GM18861 (cell line): ENCODE measurements at regions not wholly inside any gene's neighbourhood (a gene's known extent, or its start where the extent isn't known, plus 50 kb on each side); places are given as distances from the start of the nearest gene placed in this dataset.

Experiments
- ATAC-seq: cut with Tn5 transposase; IDR thresholded peaks from one replicate; pipeline ENCODE4 v1.9.1; 2021; ENCODE audit not compliant: unreplicated experiment

DNA sequence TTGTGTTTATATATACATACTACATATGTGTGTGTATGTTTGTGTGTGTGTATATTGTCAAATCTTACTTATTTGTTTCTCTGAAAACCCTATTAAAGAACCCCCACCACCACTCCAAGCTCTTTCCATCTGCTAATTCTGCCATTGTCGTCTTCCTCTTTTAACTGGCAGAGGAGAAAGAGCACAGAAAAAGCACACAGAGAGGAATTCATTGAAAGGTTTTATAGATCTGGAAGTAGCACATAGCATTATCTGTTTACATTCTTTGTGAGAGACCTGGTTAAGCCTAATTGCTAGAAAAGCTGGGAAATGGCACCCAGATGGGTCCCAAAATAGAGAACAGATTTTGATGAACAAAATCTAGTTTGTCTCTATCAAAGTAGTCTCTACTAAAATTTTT, 800.0 kb upstream of the PIK3C3 start:
- ATAC-seq: no peak

- no peak for ATAC-seq
Observed at GRCh38 chr18:41153871-41154270, 801.2 kb upstream of the PIK3C3 start.

GRCh38 chr18:41150316-41150715, 804.7 kb upstream of the PIK3C3 start:
- ATAC-seq: no peak

DNA sequence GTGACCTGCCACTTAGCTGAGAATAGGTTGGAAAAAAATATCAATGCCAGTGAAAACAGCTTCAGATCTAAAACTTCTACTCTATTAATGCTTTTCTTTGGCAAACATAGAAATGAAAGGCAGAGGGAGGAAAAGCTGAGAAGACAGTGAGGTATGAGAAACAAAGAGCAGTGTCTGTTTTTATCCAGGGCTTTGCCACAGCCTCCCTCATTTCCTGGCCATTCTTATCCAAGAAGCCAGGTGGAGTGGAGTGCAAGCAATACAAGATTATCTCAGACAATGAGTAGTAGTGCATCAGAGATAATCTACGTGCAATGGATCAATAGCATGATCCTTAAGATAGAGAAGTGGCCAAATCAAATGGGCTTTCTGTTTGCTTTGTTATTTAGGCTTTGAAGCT, 808.7 kb upstream of the PIK3C3 start:
- no peak for ATAC-seq

- ATAC-seq: no peak
Observed at GRCh38 chr18:41145516-41145915, 809.5 kb upstream of the PIK3C3 start.

DNA sequence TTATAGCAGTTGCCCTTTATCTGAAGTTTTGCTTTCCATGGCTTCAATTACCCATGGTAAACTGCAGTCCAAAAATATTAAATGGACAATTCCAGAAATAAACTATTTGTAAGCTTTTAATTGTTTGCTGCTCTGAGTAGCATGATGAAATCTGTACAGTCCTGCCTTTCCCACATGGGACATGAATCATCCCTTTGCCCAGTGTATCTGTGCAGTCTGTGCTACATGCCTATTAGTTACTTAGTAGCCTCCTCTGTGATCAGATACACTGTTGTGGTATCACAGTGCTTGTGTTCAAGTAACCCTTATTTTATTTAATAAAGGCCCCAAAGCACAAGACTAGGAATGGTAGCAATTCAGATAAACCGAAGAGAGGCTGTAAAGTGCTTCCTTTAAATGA, 810.6 kb upstream of the PIK3C3 start:
- no peak for ATAC-seq

DNA sequence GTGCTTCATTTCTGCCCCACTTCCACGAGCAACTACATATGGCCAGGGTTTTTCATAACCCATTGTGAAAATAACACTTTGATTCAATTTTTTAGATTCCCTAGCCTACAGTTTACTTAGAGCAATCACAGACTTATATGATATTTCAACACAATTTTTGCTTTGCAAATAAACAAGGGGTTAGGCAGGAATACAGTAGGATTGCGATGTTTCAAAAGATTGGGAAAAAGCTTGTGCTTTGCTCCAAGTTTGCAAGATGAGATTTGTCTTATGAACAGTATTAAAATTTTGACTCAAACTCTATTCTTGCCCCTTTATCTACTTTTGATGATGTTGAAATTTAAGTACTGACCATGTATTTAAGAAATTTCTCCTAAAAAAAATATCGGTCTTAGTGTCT, 814.5 kb upstream of the PIK3C3 start:
- no peak for ATAC-seq

DNA sequence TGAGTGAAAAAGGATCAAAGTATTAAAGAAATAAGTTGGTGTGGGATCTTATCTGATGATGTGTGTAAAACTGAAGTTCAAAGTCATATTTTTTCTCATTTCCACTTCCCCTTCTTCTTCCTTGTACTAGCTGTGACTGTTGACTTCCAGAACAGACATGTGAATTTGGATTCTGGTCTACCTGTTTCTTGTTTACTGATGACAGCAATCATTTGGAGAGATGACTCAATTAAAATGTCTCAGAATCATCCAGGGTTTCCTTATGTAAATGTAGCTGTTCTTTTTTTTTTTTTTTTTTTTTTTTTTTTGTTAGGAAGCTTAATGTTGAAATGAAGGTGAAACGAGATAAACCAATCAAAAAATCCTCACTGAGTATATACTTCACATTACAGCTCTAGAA, 819.9 kb upstream of the PIK3C3 start:
- ATAC-seq: no peak

GRCh38 chr18:41134426-41134825, 820.6 kb upstream of the PIK3C3 start:
- ATAC-seq: no peak

GRCh38 chr18:41131050-41131449, 824.0 kb upstream of the PIK3C3 start:
- no peak for ATAC-seq

- no peak for ATAC-seq
Observed at GRCh38 chr18:41128545-41128944, 826.5 kb upstream of the PIK3C3 start.

DNA sequence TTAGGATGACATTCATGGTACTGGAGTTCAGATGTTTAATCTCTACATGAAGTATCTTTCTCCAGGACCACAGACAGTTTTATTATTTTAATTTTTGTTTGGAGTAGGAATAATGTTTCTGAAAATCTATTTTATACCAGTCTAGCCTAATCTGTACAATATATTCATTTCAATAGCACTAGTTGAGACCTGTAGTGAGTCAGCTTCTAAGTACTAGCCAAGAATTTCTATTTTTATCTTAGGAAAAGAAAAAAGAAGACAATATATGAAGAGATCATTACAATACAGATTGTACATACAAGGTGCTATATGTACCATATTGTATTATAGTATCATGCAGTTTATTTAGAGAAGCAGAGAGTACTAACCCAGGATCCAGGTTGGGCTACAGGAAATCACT, 826.9 kb upstream of the PIK3C3 start:
- ATAC-seq: no peak

DNA sequence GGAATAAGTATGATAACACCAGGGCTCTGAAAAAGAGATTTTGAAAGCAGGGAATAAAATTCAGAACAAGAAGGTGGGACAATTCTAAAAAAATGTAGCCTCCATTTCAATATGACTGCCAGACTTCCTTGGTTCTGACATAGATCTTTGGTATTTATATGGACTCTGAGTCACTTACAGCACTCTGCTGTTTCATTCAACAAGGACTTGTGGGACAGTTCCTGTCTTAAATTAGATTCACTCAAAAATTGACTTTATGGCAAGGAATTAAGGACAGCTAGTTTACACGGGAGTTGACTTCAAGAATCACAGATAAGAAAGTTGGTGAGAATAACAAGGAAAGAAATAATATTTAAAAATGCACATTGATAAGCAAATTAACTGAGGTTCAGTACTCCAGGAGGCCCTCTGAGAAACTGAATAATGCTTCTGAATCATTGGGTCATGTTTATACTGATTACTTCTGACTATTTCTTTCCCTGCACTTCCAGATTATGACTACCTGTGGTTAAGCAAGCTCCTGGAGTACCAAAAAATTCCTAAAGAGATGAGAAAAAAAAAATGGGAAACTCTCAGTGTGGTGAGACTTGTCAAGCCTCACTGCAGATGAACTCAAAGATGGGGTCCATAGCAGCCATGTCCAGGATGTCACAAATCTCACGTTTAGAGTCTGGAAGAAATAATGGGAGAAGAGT, 828.3 kb upstream of the PIK3C3 start:
- no peak for ATAC-seq

DNA sequence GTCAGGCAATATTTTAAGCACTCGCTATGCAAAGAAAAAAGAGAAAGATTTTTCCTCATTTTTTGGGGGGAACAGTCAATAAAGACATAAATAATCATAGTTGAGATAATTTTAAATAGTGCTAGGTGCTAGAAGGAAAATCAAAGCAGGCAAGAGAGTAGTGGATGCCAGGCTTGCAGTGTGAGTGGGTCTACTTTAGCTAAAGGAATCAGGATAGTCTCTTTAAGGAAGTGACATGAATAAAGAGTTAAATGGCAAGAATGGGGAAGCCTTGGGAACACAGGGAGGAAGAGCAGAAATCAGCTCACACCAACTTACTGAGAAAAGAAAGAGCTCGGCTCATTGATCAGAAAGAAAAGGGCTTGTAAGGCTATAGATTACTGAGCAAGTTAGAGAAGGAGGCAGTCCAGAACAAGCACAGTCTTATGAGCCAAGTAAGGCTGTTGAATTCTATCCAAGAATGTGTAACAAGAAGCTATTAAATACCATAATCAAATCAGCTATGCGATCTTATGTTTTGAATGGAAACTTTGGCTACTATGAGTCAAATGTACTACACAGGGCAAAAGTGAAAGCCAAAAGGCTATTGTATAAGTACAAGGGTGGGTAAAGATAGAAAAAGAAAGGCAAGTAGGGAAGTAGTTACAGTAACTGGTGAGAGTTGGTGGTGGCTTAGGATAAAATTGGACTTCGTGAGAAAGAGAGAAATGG, 833.8 kb upstream of the PIK3C3 start:
- ATAC-seq: no peak

- ATAC-seq: no peak
Observed at GRCh38 chr18:41119031-41119430, 836.0 kb upstream of the PIK3C3 start.

DNA sequence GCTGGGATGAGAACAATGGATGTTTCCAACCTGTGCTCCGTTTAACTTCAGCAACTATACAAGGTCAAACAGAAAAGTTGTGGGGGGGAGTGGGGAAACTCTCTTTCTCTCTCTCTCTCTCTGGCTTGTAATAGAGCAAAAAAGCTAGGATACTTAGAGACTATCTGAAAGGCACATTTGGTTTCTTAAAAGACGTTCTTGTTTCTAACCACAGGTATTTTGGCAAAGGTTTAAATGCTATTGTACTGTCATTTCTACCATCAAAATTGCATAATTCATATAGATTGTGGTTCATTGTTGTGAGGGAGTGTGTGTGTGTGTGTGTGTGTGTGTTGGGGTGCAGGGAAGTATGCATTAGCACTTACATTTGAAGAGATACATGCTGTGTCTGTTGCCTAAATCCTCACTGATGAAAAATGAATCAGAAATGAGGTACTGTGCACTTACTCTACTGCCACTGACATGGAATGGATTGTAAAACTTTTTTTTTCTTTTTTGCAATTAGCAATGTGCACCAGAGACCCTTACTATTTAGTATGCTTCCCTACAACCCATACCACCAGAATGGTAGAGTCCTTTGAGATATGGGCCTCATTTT, 841.0 kb upstream of the PIK3C3 start:
- ATAC-seq: no peak

- ATAC-seq: no peak
Observed at GRCh38 chr18:41099451-41099850, 855.6 kb upstream of the PIK3C3 start.

DNA sequence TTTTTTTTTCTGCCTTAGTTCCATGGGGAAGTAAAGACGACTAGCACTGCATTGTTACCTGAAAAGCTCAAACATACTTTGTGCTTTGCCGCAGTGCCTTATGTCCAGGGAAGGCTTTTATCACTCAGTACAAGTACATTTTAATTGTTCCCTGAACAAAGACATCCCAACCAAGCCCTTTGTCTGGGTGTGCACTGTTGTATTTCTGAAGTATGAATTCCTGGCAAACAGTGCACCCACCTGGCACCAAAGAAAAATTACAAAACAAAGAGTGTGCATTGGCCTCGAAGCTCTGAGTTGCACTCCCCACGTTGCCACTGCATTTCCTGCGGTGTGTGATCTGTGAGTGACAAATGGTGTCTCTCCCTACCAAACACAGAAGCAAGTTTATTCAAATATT, 858.5 kb upstream of the PIK3C3 start:
- ATAC-seq: no peak

DNA sequence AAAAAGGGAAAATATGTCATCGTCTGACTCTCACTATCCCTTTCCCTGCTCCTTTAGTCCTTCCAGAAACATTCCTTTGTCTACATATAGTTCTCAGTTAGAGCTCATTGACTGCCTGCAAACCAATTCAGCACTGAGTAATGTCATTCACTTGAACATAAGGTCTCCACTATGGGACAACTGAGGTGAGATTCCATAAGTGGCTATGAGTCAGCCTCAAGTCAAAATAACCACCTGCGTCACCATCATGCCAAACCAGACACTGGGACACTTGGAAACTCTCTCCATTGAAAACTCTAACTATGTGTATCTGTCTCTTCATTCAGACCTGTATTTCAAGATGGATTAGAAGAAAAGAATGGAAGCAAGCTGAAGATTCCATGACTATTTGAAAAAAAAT, 878.0 kb upstream of the PIK3C3 start:
- ATAC-seq: no peak

GRCh38 chr18:41075212-41075611, 879.8 kb upstream of the PIK3C3 start:
- no peak for ATAC-seq

DNA sequence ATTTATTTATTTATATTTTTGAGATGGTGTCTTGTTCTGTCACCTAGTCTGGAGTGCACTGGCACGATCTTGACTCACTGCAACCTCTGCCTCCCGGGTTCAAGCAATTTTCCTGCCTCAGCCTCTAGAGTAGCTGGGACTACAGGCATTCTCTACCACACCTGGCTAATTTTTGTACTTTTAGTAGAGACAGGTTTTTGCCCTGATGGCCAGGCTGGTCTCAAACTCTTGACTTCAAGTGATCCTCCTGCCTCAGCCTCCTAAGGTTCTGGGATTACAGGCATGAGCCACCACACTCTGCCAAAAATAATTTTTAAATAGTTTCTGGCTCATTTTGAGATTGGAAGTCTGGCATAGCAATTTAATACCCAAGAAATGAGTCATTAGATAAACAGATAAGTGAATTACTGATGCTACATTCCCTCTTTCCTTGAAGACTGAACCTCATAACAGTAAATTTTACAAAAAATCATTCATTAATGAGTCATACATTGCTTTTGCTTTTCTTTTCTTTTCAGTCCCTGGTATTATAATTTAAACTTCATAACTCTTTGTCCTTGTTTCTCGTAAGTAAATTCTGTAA, 881.6 kb upstream of the PIK3C3 start:
- ATAC-seq: no peak

GRCh38 chr18:41072946-41073345, 882.1 kb upstream of the PIK3C3 start:
- no peak for ATAC-seq
